ENCODE measurements at regions not wholly inside any gene's neighbourhood (a gene's known extent, or its start where the extent isn't known, plus 50 kb on each side); places are given as distances from the start of the nearest gene placed in this dataset.

DNA sequence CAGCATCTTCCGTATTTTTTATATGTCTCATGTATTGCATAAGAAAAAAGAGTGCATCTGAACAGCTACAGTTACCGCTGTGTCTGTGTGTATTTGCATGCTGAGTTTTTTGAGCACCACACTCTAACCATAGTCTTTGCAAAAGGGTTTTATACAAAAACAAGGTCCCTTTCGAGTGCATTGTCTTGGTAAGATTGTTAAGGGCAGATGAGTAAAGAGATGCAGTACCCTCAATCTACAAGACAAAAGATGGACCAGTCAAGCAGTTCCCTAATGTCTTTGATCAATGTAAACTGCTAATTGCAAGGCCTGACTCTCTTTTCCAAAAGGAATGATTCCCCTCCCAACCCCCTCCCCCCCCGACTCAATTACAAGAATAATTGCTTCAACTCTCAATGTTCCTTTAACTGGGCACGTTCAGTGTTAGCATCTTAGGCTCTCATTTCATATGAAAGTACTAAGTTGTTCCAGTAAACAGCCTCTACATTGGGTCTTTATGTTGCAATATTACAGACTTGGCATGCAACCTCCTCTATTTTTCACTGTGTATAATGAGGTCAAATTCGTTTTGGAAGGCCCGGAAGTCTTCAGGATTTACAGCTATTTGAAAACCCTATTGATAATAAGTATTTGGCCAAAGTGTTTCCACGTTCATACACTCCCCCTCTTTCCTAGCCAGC is 471.4 kb upstream of the RBFOX1 start:
- Histone ChIP-seq H3K27me3 (no peaks in the 10 kb centered on the region), H3K9me3 (no peaks in the 10 kb centered on the region), H3K27ac (no peak overlapping the region), H3K4me1 (no peaks in the 10 kb centered on the region), H3K4me3 (no peak overlapping the region), H3K36me3 (no peaks in the 10 kb centered on the region)
- DNase-seq (no peak), ATAC-seq (ENCODE audit: low FRiP score in 2 of 2) (no peak)
- WGBS, 2 donors, result 36 to 47% methylated on average over 8 of the region's 8 CpGs
- TF ChIP-seq EP300 (IDR thresholded peaks at IDR 0.05) (no peak), POLR2A (IDR thresholded peaks at IDR 0.05) (no peak), POLR2AphosphoS5 (IDR thresholded peaks at IDR 0.05) (no peak)
- TF ChIP-seq, protein P1, sequence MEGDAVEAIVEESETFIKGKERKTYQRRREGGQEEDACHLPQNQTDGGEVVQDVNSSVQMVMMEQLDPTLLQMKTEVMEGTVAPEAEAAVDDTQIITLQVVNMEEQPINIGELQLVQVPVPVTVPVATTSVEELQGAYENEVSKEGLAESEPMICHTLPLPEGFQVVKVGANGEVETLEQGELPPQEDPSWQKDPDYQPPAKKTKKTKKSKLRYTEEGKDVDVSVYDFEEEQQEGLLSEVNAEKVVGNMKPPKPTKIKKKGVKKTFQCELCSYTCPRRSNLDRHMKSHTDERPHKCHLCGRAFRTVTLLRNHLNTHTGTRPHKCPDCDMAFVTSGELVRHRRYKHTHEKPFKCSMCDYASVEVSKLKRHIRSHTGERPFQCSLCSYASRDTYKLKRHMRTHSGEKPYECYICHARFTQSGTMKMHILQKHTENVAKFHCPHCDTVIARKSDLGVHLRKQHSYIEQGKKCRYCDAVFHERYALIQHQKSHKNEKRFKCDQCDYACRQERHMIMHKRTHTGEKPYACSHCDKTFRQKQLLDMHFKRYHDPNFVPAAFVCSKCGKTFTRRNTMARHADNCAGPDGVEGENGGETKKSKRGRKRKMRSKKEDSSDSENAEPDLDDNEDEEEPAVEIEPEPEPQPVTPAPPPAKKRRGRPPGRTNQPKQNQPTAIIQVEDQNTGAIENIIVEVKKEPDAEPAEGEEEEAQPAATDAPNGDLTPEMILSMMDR (IDR thresholded peaks at IDR 0.05), result no peak

DNA sequence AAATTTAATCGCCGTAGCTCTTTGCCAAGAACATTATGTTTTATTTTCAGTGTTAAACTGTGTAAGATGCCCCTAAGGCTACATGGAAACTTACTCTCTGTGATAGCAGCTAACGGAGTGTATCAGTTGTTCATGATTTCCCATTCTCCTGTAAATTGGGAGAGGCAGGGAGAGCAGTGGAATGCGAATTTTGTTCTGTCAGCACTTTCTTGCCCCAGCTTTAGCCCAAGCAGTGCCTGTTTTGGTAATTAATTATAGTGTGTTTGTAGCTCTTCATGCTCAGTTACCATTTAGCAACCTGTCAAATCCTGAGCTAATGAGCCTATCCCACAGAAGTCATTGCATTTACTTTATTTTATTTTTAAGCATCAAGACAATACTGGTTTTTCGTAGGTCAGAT is 475.1 kb upstream of the RBFOX1 start:
- H3K27me3 ChIP-seq, result no peaks in the 10 kb centered on the region
- 63 to 67% methylated on average over 5 of the region's 5 CpGs for WGBS, 2 donors
- no peaks in the 10 kb centered on the region for H3K4me1 ChIP-seq
- TF ChIP-seq POLR2AphosphoS5 (IDR thresholded peaks at IDR 0.05) (no peak), POLR2A (IDR thresholded peaks at IDR 0.05) (no peak), EP300 (IDR thresholded peaks at IDR 0.05) (no peak)
- TF ChIP-seq, protein P1 (IDR thresholded peaks at IDR 0.05), result no peak
- no peak overlapping the region for H3K27ac ChIP-seq
- H3K36me3 ChIP-seq, result no peaks in the 10 kb centered on the region
- DNase-seq, result no peak
- H3K4me3 ChIP-seq, result no peak overlapping the region
- H3K9me3 ChIP-seq, result no peaks in the 10 kb centered on the region
- ATAC-seq (ENCODE audit: low FRiP score in 2 of 2), result no peak

DNA sequence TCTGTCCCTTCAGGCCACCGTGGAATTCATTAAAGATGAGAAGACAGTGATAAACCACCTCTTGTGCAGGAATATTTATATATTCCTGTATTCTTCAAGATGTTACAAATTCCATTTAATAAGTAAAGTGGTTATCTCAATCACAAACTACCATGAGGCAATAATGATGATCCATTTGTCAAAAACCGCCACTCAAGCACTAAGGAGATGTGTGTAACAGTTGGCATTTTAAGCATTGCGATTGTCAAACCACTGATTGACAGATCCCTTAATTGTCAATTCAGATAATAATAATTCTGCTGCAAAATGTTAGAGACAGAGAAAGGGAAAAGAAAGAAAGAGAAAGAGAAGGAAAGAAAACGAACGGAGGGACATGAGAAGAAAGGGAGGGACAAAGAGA is 476.1 kb upstream of the RBFOX1 start:
- no peaks in the 10 kb centered on the region for H3K9me3 ChIP-seq
- H3K4me3 ChIP-seq, result no peak overlapping the region
- ATAC-seq (ENCODE audit: low FRiP score in 2 of 2) (no peak), DNase-seq (no peak)
- no peak for TF ChIP-seq POLR2A (IDR thresholded peaks at IDR 0.05)
- no peak for TF ChIP-seq EP300 (IDR thresholded peaks at IDR 0.05)
- TF ChIP-seq, protein P1 (IDR thresholded peaks at IDR 0.05), result no peak
- TF ChIP-seq POLR2AphosphoS5 (IDR thresholded peaks at IDR 0.05), result no peak
- H3K36me3 ChIP-seq, result no peaks in the 10 kb centered on the region
- no peaks in the 10 kb centered on the region for H3K4me1 ChIP-seq
- WGBS, 2 donors, result 85 to 88% methylated on average over 5 of the region's 5 CpGs
- no peaks in the 10 kb centered on the region for H3K27me3 ChIP-seq
- no peak overlapping the region for H3K27ac ChIP-seq

DNA sequence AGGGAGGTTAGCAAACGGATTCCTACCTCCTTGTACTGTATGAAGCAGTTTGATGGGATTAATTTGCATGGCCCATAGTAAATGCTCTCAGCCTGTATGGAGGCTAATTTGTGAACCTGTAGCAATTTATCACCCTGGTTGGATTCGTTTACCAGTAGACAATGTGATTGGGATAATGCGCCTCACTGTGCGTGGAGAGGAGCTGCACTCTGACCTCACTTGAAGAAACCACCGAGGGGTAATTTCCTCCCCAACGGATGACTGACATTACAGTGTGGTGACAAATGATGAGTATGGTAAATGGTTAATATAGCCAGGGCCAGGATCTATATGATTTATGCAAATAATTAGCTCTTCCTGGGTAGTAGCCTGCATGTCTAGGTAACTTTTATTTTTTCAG is 479.1 kb upstream of the RBFOX1 start:
- TF ChIP-seq POLR2AphosphoS5 (IDR thresholded peaks at IDR 0.05) (no peak), POLR2A (IDR thresholded peaks at IDR 0.05) (no peak), EP300 (IDR thresholded peaks at IDR 0.05) (no peak)
- TF ChIP-seq, protein P1 (IDR thresholded peaks at IDR 0.05), result no peak
- H3K4me1 ChIP-seq, result no peaks in the 10 kb centered on the region

DNA sequence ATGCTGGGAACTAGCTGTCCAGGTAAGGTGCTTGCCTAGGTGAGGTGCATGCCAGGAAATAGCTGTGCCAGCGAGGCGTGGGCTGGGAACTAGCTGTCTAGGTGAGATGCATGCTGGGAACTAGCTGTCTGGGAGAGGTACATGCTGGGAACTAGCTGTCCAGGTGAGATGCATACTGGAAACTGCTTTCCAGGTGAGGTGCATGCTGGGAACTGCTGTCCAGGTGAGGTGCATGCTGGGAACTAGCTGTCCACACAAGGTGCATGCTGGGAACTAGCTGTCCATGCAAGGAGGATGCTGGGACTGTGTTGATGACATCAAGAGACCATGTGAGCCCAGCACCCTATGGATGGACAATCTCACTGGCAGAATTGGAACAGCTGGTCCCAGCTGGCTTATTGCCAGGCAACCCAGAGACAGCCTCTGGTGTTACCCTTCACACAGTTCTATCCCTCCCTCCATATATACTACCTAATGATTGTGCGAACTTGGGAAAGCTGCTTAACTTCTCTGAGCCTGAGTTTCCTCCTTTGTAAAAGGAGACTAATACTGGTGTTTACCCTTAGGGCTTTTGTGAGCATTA is 479.9 kb upstream of the RBFOX1 start:
- 60 to 67% methylated on average over 3 of the region's 3 CpGs for WGBS, 2 donors
- H3K27ac ChIP-seq, result no peak overlapping the region
- no peaks in the 10 kb centered on the region for H3K4me1 ChIP-seq
- TF ChIP-seq, protein P1 (IDR thresholded peaks at IDR 0.05), result no peak
- TF ChIP-seq POLR2A (IDR thresholded peaks at IDR 0.05) (no peak), EP300 (IDR thresholded peaks at IDR 0.05) (no peak), POLR2AphosphoS5 (IDR thresholded peaks at IDR 0.05) (no peak)
- H3K4me3 ChIP-seq, result no peak overlapping the region
- H3K9me3 ChIP-seq, result no peaks in the 10 kb centered on the region
- H3K36me3 ChIP-seq, result no peaks in the 10 kb centered on the region
- no peaks in the 10 kb centered on the region for H3K27me3 ChIP-seq
- DNase-seq (peak in 1 of 2 donors; percentile 7), ATAC-seq (ENCODE audit: low FRiP score in 2 of 2) (no peak)

More for the DNA sequence above, 479.1 kb upstream of the RBFOX1 start:
- ATAC-seq (ENCODE audit: low FRiP score in 2 of 2) (no peak), DNase-seq (no peak)
- no peaks in the 10 kb centered on the region for H3K27me3 ChIP-seq
- H3K9me3 ChIP-seq, result no peaks in the 10 kb centered on the region
- no peak overlapping the region for H3K4me3 ChIP-seq
- no peaks in the 10 kb centered on the region for H3K36me3 ChIP-seq
- 63 to 70% methylated on average over 5 to 6 of the region's 6 CpGs for WGBS, 2 donors
- no peak overlapping the region for H3K27ac ChIP-seq
